ENCODE measurements at regions not wholly inside any gene's neighbourhood (a gene's known extent, or its start where the extent isn't known, plus 50 kb on each side); places are given as distances from the start of the nearest gene placed in this dataset.
"Not testable (repeated sequence)": the region's sequence is repeated elsewhere in the genome, so short reads cannot be mapped to it uniquely, and the experiment has no call there.

DNA sequence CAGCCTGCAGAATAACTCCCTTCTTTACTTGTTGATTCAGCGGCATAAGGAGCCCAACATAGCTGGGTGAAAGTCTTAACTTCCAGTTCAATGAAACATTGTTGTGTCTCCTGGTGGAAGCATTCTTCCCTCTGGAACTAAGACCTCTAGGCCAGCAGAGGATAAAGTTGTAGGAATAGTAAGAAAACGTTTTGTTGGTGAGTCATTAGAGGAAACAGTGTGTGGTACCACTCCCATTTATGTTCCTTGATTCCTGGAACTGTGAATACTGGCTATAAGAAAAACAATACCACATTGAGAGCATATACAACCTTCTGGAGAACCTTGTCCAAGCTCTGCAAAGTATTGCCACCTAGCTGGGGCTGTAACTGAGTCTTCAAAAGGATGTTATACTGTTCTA is 737.4 kb upstream of the ZP4 start:
- no peak for DNase-seq

DNA sequence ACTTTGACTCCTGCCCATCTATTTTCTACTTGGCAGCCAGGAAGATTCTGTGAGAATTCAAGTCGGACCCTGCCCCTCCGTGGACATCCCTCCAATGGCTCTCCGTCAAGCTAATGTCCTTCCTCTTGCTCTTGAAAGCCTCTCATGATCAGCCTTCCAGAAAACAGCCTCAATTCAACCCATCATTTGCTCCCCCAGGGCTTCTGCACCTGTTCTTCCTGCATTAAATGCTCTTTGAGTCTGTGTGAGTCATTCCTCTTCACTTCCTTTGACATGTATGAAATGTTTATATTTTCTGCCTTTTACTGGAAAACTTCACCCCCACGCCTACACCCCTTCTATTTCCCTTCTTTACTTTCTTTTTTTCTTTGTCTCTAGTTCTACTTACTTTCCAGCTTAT is 734.1 kb upstream of the ZP4 start:
- no peak for DNase-seq

DNA sequence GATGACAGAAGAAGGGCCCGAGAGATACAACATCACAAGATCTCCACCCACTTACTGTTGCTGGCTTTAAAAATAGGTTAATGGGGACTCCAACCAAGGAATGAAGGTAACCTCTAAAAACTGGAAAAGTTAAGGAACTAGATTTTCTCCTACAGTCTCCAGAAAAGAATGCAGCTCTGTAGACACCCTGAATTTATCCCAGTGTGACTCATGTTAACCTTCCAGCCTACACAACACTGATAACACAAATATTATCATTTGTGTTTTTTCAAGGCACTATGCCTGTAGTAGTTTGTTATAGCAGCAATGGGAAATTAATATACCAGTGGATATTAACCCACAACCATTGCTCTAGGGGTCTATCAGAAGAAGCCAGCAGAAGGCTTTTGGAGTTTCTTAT is 730.7 kb upstream of the ZP4 start:
- no peak for DNase-seq

DNA sequence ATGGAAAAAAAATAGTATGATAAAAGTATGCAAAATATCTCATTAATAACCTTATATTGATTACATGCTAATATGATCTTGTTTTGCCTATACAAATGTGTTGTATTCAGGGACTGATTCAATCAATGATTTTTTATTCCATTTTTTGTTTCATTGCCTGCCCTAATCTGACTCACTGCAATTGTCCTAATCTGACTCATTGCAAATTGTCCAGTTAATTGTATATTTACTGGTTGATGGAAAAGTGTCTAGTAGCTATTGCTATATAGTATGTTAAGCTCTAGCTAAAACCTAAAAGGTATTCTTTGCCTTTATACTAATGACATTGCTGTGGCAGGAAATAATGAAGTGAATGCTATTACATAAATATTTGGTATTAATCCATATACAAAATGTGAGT is 728.9 kb upstream of the ZP4 start:
- DNase-seq: no peak

DNA sequence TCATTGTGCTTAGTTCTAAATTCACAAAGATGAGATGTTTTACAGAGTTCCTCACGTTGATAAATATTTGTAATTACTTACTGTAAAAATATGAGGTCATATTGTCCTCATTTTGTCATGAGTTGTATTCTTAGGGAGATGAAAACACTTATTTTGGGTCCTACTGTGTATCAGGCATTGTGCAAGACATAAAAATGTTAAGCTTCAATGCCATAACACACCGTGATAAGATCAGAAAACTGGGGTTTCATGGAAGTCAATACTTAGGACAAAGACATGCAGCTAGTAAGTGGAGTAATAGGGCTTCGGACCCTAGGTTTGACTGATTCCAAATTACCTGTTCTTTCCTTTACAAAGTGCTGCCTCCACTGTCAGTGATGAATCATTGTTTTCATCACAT is 720.7 kb upstream of the ZP4 start:
- DNase-seq: no peak

DNA sequence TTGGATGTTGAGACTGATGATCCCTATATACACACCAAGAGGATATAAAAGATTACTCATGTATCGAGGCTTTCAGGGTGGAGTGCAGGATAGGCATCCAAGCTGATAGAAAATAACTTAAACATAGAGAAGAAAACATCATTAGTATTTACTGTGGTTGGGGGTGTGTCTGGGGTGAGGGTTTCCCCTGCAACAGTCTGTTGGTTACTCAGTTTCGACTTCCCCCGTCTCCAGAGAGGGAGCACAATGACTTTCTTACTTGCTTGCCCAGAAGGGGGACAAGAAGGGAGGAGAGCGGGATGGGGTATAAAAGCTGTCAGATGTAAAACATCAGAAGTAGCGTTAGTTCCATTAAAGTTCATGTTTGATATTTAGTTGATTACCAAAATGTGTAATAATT is 717.4 kb upstream of the ZP4 start:
- no peak for DNase-seq

DNA sequence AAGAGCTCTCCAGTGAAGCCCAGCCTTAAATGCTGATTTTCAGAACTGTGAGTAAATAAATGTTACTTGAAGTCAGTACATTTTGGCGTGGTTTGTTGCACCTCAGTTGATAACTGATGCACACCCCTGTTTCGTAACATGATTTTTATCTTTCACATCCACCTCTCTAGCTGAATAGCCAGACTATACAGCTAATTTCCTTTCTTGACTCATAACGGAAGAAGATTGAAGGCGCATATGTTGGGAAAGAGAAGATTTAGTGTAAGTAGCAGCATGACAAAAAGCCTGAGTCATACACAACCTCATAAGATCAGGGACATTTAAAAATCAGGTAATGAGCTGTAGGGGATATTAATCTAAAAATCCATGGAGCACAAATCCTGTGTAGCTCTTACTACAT is 716.2 kb upstream of the ZP4 start:
- DNase-seq: no peak

DNA sequence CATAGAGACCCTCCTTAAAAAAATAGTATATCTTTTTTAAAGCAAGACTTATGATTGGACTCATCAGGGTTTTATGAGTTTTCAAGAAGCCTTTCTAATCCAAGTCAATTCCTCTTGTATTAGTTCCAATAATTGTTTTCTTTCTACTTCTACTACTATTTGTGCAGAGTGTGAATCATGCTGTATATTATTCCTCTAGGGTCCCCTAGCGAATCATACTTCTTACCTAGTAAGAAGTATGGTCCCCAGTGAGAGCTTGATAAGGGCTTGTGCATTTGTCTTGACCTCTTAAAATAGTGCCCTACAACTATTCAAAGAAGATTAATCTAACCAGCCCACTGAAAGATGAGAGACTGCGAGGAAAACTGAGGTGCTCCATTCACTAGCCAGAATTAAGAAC is 715.7 kb upstream of the ZP4 start:
- no peak for DNase-seq

DNA sequence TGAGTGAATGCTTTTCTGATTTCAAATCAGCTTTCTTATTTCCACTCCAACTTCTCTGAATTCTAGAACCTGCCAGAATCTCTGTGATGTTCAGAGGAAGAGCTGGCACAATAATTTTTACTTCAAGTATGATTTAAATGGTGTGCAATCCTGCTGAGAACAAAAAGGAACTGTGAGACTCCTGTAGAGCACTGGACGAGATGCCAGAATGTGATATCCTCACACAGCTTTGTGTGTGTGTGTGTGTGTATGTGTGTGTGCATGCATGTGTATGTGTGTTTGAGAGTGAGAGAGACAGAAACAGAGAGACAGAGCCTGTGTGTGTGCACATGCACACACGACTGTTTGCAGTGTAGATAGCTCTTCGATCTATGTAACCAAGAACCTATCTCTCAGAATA is 713.6 kb upstream of the ZP4 start:
- DNase-seq: no peak

DNA sequence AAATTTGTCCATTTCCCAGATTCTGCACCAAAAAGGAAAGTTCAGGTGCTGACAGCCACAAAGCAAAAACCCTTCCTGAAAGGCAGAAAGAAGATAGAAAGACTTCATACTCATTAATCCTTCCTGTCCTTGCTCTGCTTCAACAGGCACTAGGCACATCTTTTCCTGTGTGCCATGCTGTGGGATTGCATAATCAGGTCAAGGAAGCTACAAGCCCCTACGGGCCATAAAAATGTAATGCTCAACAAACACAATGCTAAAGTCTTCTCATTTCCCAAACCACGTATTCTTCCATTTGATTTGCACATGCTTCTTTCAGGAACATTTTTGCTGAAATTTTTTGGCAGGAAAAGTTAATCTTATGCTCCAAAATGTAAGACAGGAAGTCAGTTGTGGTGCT is 710.9 kb upstream of the ZP4 start:
- DNase-seq: not testable (repeated sequence)

DNA sequence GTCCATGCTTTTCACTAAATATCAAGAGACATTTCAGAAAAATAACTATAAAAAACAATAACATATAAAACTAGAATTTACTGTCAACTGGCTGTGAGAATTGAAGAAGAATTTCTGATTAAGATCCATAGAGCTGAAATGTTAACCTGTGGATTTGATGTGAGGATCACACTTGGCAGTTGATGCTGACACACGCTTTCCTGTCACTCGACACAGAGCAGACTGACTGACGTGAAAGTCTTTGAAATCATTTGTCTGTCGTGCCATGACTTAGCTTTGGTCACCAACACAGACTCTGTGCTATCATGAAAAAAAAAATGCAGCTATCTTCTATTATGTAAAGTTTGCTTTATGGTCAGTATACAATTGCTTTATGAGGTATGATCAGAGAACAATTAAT is 706.0 kb upstream of the ZP4 start:
- DNase-seq: no peak

DNA sequence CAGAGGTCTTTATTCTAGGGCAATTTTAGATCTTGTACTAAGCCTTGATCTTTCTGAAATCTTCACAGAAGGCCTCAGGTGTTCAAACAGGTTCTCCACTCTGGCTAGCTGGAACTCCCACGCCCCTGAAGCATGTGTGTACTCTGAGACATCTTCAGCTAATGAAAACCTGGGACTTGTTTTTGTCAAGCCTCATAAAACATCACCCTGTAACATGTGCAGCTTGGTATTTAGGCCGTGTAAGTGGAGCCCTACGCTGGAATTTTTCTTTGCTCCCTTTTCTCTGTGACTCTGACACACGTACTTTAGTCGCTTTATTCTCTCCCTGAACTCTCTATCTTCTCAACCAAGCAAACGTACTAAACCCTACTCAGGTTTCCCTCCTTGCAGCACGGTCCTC is 701.9 kb upstream of the ZP4 start:
- no peak for DNase-seq

DNA sequence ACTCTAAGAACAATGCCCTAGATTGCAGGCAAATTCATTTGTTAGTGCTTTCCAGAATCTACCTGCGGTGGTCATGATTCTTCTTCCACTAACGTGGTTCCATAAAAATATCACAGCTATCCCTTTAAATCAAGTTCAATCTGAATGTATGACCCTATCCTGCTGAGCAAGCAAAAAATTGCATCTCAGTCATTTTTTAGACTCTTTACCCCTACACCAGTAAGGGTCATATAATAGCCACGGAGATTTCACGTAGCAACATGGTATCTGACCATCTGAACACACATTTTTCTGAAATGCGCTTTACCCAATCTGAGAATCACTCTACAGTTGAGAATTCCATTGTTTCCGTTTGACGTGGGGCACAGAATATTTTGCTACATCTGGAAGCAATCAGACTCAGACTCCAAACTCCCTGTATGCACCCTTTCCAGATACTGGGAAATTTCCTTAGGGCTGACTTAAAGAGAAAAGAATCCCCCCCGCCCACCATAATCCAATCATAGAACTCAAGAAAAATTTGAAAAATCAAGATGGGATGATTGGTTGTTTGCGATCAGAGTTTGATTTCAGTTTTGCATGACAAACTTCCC is 699.2 kb upstream of the ZP4 start:
- DNase-seq: no peak

DNA sequence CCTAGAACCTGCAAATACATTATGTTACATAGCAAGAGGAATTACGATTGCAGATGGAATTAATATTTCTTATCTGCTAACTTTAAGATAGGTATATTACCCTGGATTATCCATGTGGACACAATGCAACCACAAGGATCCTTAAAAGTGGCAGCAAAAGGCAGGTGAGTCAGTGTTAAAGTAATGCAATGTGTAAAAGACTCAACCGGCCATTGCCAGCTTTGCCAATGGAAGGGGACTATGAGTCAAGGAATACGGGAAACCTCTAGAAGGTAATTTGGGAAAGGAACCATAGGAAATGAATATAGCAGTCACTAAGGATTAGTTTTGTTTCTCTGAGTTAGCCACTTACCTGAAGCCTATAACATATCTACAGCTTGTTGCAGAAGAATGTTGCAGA is 692.1 kb upstream of the ZP4 start:
- no peak for DNase-seq

DNA sequence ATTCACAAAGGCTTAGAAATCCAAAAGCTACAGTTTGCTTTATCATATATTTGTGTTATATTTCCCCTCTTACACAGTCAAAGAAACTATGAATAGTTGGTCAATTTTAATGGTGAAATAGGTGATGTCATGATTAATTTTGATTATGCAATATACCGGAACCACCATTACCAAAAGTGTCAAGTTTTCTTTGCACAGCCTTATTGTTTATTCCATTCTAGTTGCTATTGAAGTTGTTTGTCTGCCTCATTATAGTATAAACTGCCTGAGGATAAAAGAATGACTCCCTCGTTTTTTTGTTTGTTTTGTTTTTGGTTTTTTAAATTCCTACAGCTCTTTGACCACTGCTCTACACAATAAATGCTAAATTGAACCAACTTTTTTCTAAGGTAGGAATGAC is 690.6 kb upstream of the ZP4 start:
- no peak for DNase-seq

DNA sequence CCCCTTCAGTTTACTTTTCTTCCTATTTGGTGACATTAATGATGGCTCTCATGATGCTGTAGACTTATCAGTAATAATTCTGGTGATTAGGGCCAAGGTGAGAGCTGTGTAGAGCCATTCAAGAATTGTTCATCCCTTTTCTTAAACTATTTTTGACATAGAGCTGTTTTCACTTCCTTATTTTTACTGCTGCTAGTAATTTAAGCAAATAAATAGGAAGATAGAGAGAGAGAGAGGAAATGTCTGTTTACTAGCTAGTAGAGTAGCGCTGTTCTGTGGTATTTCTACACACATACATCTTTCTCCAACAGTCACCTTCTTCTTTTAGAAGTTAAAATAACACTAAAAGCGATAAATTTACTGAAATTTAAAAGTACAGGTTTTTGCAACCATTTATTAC is 678.0 kb upstream of the ZP4 start:
- no peak for DNase-seq

DNA sequence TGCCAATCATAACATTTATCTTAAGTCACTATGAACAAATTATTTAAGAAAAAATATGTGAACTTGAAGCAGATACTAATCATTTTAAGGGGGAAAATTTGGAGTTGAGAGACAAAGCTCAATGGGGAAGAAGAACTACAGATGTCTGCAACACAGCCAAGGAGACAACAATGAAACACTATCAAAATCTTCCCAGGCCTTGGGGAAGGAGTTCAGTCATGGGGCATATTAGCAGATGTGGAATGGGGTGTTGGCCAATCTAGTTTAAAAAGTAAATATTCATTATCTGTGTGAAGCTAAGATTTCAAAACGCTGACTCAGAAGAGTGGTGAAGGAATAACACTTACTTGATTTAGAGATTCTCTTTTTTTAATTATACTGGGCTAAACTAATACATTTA is 671.6 kb upstream of the ZP4 start:
- DNase-seq: no peak

DNA sequence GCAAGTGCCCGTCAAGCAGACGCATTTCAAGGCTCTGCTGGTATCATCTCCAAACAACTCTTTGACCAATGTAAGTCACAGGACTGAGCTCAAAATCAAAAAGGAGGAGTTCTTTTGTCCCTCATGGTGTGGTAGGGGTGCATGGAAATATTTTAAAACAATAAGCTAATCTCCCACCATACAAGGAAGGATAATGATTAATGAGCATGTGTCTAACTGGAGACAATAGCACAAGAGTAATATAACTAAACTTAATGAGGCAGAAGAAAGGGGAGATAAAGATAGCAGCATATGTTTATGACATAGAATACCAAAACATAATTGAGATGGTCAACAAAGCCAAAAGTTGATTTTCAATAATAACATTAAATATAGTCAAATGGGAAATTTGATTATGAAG is 668.0 kb upstream of the ZP4 start:
- DNase-seq: no peak

DNA sequence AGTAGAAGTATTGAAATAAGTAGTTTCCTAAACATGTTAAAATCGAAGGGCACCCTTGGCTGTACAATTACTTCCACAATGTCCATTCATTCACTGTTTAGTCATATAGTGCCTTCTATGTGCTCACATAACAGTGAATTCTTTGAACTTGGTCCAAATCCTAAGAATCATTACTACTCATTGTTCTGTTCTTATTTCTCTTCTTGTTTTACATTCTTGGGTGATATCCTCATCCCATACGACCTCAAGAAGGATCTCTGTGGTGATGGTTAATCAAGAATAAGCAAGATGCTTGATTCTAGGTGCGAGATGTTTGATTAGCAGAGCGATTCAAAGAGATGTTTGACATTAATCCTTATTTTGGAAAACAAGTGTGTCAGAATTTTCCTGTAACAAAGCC is 667.4 kb upstream of the ZP4 start:
- no peak for DNase-seq

DNA sequence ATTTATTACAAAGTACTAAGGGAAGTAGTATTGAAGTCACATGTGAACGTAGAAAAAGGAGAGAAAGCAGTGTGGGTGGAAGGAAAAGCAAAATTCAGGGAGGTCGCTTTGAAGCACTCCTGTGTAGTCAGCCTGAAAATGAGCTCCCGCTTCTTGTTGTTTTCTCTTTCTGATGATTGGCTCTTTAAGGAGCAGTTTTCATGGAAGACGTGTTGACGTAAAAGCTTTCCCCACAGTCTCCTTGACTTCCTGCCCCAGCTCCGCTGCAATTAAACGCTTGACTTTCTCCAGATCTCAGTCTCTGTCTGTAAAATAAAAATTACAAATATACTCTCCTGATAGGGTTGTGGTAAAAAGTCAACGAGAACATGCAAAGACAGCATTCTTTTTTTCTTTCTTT is 661.5 kb upstream of the ZP4 start:
- no peak for DNase-seq

DNA sequence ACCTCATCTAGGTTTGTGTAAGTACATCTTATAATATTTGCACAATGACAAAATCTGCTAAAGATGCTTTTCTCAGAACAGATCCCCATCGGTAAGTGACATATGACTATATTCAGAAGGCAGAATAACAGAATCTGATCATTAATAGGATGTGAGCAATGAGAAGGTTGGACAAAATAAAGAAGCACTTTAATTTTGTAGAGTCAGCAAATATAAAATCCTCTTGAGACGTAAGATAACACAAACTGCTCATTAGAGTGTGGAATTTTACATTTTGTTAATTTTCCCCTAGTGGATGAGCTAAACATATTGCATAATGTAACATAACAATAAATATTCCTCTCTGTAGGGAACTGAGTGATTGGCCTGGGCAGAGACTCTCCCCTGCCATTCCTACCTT is 658.4 kb upstream of the ZP4 start:
- no peak for DNase-seq

DNA sequence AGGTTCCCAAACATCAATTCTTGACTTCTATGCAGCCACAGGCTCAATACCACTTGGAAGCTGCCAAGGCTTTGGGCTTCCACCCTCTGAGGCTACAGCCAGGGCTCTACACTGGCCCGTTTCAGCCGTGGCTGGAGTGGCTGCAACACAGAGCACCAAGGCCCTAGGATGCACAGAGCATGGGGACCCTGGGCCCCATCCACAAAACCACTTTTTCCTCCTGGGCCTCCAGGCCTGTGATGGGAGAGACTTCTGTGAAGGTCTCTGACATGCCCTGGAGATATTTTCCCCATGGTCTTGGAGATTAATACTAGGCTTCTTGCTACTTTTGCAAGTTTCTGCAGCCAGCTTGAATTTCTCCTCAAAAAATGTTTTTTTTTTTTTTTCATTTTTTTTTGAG is 655.4 kb upstream of the ZP4 start:
- DNase-seq: no peak

DNA sequence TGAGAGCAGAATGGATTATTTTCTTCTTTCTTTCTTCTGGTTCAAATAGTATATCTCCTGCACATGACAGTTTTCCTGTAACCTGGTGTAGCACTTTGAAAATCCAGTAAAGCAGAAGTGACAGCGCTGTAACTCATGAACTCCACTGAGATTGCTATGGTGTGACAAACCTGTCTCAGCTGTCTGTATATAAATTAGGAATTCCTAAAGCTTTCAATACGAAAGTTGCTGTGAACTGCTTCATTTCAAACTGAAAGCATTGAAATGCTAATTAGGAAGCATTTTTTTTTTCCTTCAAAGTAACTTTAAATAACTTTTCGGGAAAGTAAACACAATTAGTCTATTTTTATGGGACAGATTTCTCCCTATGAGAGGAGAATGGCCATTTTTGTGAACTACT is 646.9 kb upstream of the ZP4 start:
- DNase-seq: no peak

DNA sequence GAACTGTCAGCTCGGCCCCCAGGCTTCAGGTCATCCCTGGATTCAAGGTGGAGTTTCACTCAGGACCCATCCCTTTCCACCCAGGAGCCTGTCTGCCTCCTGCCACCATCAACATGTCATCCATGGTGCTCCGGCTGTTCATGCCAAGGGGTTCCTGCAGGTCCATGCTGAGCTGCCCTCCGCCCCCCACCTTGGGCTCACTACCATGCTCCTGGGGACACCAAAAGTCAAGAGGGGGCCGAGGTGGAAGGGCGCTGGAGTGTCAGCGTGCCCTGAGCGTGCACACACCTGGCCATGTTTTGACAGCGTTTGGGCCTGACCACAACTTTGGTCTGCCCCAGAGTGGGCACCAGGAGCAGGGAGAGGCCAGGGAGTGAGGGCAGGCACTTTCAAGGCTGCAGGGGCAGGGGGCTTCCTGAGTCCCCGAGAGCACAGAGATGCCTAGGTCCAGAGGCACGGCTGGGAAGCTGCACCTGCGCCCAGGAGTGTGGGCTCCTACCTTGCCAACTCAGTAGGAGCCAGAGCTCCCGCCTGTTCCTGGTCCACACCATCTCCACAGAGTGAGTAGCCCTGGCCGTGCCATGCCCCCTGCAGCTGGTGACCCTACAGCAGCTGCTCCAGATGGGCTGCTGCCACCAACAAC is 639.6 kb upstream of the ZP4 start:
- no peak for DNase-seq

DNA sequence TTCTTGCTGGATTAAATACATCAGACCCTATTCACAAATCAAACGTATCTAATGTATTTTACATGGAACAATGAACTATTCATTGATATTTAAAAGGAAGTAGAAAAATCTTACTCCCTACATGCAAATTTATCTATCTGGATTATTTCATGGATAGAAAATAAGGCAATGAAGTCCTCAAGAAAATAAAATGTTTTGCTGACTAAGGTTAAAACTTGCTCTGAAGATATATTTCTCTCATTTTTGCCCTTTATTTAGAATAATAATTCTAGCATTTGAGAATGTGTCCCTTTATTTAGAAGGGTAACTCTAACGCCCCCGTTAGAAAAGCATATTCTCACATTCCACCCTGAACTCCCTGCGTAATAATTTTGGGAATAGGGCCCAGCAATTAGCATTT is 627.0 kb upstream of the ZP4 start:
- DNase-seq: no peak

DNA sequence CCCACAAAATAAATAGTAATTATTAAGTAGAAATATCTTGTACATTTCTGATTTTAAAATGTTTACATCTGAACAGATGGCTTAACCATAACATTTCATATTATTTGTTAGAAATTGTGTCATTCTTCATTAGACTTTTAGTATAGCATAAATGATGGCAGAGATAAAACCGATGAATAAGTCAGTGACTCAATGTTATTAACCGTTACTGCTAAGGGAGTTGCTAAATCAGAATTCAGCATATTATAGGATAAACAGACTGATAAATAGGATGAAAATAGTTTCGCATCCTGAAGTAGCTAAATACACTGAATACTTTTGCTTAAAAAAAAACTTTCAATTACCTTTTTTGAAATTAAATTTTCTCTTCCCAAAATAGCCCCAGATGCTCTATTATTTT is 610.6 kb upstream of the ZP4 start:
- no peak for DNase-seq
